Right lobe of liver (tissue), 6 donors: ENCODE measurements at regions not wholly inside any gene's neighbourhood (a gene's known extent, or its start where the extent isn't known, plus 50 kb on each side); places are given as distances from the start of the nearest gene placed in this dataset.
"Not testable (repeated sequence)": the region's sequence is repeated elsewhere in the genome, so short reads cannot be mapped to it uniquely, and the experiment has no call there.

ENCODE experiments used
- ATAC-seq, 4 donors: fragments of 200-7000 bp; cut with Tn5 transposase; one replicate each; pipeline ENCODE4 v1.9.1; 2020; ENCODE audit warnings: mild to moderate bottlenecking in 4 of 4, moderate library complexity in 4 of 4
- DNase-seq, 3 donors: peaks; one replicate each; pipeline ENCODE4 v3.0.0-alpha.2; 2020
- H3K27ac ChIP-seq, 3 donors: fragments of 200-600 bp; one replicate each; pipeline ENCODE4 v1.8.0; 2022
- H3K27me3 ChIP-seq, 2 donors: fragments of 200-600 bp; one replicate each; pipeline ENCODE4 v1.8.0; 2022
- H3K36me3 ChIP-seq, 4 donors: fragments of 200-600 bp; sonication (generic) in 1 of 4; one replicate each; pipeline versions ENCODE4 v1.5.1 to v1.8.0; 2017 to 2022; ENCODE audit warnings: control low read depth in 1 of 4
- H3K4me1 ChIP-seq, 4 donors: fragments of 200-600 bp; sonication (generic) in 1 of 4; one replicate each; pipeline versions ENCODE4 v1.5.1 to v1.8.0; 2017 to 2022; ENCODE audit warnings: control low read depth in 1 of 4
- H3K4me3 ChIP-seq, 3 donors: fragments of 200-600 bp; one replicate each; pipeline ENCODE4 v1.8.0; 2022
- H3K9me3 ChIP-seq, 4 donors: fragments of 200-600 bp; sonication (generic) in 1 of 4; one replicate each; pipeline versions ENCODE4 v1.5.1 to v1.8.0; 2017 to 2022; ENCODE audit warnings: control low read depth in 1 of 4
- WGBS: methylation state at CpG from one replicate; pipeline ENCODE4 v1.1.6; 2018; ENCODE audit warnings: low coverage, low lambda C conversion rate; ENCODE audit not compliant: insufficient coverage; ENCODE audit errors: missing lambda C conversion rate; 5-methylcytosine and 5-hydroxymethylcytosine counted together
- intact Hi-C, 2 donors: fragments of 100-400 bp; cut with DNase I; formaldehyde crosslinking; loops; one replicate each; pipeline versions ENCODE4 v1.11.2 to v1.14.1; 2022
- donor health status: DM: no; HTN: yes; CAD: no.
- donor health status: DM: no; HTN: no; CAD: no.
- donor health status: DM: no; HTN: no; CAD: no.
- donor health status: DM: no; HTN: yes; CAD: no.
- donor health status: DM: no; HTN: yes; CAD: no.

- not testable (repeated sequence) for H3K4me3 ChIP-seq
- DNase-seq = peak in 2 of 3 donors; percentile 14 to 20
- WGBS = 14% methylated on average over 15 of the region's 35 CpGs
These were observed 547.2 kb downstream of the FAM72C start for GRCh38 chr1:143424491-143425032.

GRCh38 chr1:143423832-143424231 lies 548.0 kb downstream of the FAM72C start:
- H3K27me3 ChIP-seq, H3K9me3 ChIP-seq, H3K4me3 ChIP-seq, DNase-seq, H3K27ac ChIP-seq, ATAC-seq, H3K4me1 ChIP-seq, H3K36me3 ChIP-seq, intact Hi-C loops: not testable (repeated sequence)
- WGBS = no CpG with 5 or more reads among the region's 12 CpGs

More at GRCh38 chr1:143424491-143425032, 547.2 kb downstream of the FAM72C start:
- H3K27me3 ChIP-seq, H3K36me3 ChIP-seq, H3K4me1 ChIP-seq, H3K27ac ChIP-seq, H3K9me3 ChIP-seq, ATAC-seq, intact Hi-C loops: not testable (repeated sequence)

- H3K36me3 ChIP-seq, H3K4me3 ChIP-seq, H3K27ac ChIP-seq, DNase-seq, H3K9me3 ChIP-seq, intact Hi-C loops, H3K27me3 ChIP-seq, ATAC-seq, H3K4me1 ChIP-seq: not testable (repeated sequence)
- no CpG with 5 or more reads among the region's 9 CpGs for WGBS
These were observed 550.5 kb downstream of the FAM72C start for GRCh38 chr1:143421290-143421689.
